Endodermal cell (in vitro differentiated cells): ENCODE measurements at regions not wholly inside any gene's neighbourhood (a gene's known extent, or its start where the extent isn't known, plus 50 kb on each side); places are given as distances from the start of the nearest gene placed in this dataset.

ENCODE experiments used
- DNase-seq: peaks from one replicate; pipeline ENCODE4 v3.0.0-alpha.2; 2017
- H3K27ac ChIP-seq: 2 replicates; pipeline ENCODE4 v1.5.1; 2013; ENCODE audit warnings: mild to moderate bottlenecking, low read depth, low read length, moderate library complexity
- H3K27me3 ChIP-seq: 2 replicates; pipeline ENCODE4 v1.6.1; 2013; ENCODE audit warnings: mild to moderate bottlenecking, low read length, moderate library complexity; ENCODE audit not compliant: insufficient read depth, control insufficient read depth, poor library complexity, severe bottlenecking
- H3K36me3 ChIP-seq: 2 replicates; pipeline ENCODE4 v1.7.0; 2013; ENCODE audit warnings: mild to moderate bottlenecking, low read length, moderate library complexity; ENCODE audit not compliant: control insufficient read depth, insufficient read depth
- H3K4me1 ChIP-seq: one replicate; pipeline ENCODE4 v1.7.0; 2013; ENCODE audit warnings: low read length; ENCODE audit not compliant: control insufficient read depth, insufficient read depth
- H3K4me3 ChIP-seq: 2 replicates; pipeline ENCODE4 v1.5.1; 2013; ENCODE audit warnings: mild to moderate bottlenecking, low read length, moderate library complexity
- H3K9ac ChIP-seq: 2 replicates; pipeline ENCODE4 v1.6.1; 2013; ENCODE audit warnings: mild to moderate bottlenecking, low read length, moderate library complexity; ENCODE audit not compliant: poor library complexity, severe bottlenecking; ENCODE audit errors: extremely low read depth
- H3K9me3 ChIP-seq: 2 replicates; pipeline ENCODE4 v1.6.1; 2013; ENCODE audit warnings: mild to moderate bottlenecking, low read length, moderate library complexity; ENCODE audit not compliant: control insufficient read depth
- H3K27ac Mint-ChIP-seq: 2 replicates; pipeline ENCODE4 v1.8.0; 2020; ENCODE audit warnings: mixed read lengths
- H3K27me3 Mint-ChIP-seq: 2 replicates; pipeline ENCODE4 v1.8.0; 2021; ENCODE audit warnings: mild to moderate bottlenecking, mixed read lengths; ENCODE audit not compliant: insufficient read depth
- H3K36me3 Mint-ChIP-seq: 2 replicates; pipeline ENCODE4 v1.8.0; 2020; ENCODE audit warnings: low read depth, mixed read lengths
- H3K4me1 Mint-ChIP-seq: 2 replicates; pipeline ENCODE4 v1.8.0; 2020; ENCODE audit warnings: mixed read lengths
- H3K4me3 Mint-ChIP-seq: 2 replicates; pipeline ENCODE4 v1.8.0; 2020; ENCODE audit warnings: mild to moderate bottlenecking, moderate library complexity, mixed read lengths
- H3K9me3 Mint-ChIP-seq: 2 replicates; pipeline ENCODE4 v1.8.0; 2020; ENCODE audit warnings: mild to moderate bottlenecking, mixed read lengths
- WGBS, 2 experiments: methylation state at CpG; one replicate each; pipeline versions ENCODE4 v1.1.5 to v1.1.7; 2013; ENCODE audit warnings: missing lambda C conversion rate in 2 of 2, mixed read lengths in 1 of 2; ENCODE audit not compliant: insufficient coverage in 1 of 2, insufficient read length in 1 of 2; 5-methylcytosine and 5-hydroxymethylcytosine counted together
- TF ChIP-seq, protein P1 (sequence below): fragments of 200-600 bp; sonication (generic); conservative IDR thresholded peaks from 2 replicates; pipeline ENCODE4 v1.5.0; 2021; ENCODE audit warnings: antibody characterized with exemption, mild to moderate bottlenecking

DNA sequence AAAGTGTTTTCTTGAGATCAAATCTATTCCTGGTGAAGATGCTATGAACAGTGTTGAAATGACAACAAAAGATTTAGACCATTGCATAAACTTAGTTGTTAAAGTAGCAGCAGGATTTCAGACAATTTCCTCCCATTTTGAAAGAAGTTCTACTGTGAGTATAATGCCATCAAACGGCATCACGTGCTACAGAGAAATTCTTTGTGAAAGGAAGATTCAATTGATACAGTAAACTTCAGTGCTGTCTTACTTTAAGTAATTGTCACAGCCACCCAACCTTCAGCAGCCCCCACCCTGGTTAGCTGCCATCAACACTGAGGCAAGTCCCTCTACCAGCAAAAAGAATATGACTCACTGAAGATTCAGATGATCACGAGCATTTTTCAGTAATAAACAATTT, 115.2 kb downstream of the TES start:
- DNase-seq: no peak
- Mint-ChIP-seq H3K9me3 (no peaks in the 10 kb centered on the region), H3K27ac (no peak overlapping the region), H3K27me3 (no peaks in the 10 kb centered on the region), H3K4me1 (no peaks in the 10 kb centered on the region), H3K4me3 (no peak overlapping the region), H3K36me3 (no peaks in the 10 kb centered on the region)
- H3K27me3 ChIP-seq: no peaks in the 10 kb centered on the region
- no peak overlapping the region for H3K4me3 ChIP-seq
- H3K9ac ChIP-seq: no peak overlapping the region
- 90% methylated on average over 3 of the region's 3 CpGs for WGBS, 2 experiments
- no peaks in the 10 kb centered on the region for H3K4me1 ChIP-seq
- TF ChIP-seq, protein P1, sequence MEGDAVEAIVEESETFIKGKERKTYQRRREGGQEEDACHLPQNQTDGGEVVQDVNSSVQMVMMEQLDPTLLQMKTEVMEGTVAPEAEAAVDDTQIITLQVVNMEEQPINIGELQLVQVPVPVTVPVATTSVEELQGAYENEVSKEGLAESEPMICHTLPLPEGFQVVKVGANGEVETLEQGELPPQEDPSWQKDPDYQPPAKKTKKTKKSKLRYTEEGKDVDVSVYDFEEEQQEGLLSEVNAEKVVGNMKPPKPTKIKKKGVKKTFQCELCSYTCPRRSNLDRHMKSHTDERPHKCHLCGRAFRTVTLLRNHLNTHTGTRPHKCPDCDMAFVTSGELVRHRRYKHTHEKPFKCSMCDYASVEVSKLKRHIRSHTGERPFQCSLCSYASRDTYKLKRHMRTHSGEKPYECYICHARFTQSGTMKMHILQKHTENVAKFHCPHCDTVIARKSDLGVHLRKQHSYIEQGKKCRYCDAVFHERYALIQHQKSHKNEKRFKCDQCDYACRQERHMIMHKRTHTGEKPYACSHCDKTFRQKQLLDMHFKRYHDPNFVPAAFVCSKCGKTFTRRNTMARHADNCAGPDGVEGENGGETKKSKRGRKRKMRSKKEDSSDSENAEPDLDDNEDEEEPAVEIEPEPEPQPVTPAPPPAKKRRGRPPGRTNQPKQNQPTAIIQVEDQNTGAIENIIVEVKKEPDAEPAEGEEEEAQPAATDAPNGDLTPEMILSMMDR: no peak
- H3K27ac ChIP-seq: no peak overlapping the region
- peaks cover under 1% of the 10 kb centered on the region for H3K9me3 ChIP-seq
- no peaks in the 10 kb centered on the region for H3K36me3 ChIP-seq

DNA sequence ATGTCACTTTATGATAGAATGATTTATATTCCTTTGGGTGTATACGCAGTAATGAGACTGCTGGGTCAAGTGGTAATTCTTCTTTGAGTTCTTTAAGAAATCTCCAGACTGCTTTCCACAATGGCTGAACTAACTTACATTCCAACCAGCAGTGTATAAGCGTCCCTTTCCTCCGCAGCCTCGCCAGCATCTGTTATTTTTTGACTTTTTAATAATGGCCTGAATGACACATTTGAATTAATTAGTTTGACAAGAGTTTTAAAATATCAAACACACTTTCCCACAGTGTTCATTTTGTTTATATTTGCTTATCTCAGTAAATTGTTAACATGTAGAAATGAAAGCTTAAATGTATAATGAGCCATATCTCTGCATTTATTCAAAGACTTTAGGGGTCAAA, 116.8 kb downstream of the TES start:
- Mint-ChIP-seq H3K4me1 (no peaks in the 10 kb centered on the region), H3K36me3 (no peaks in the 10 kb centered on the region), H3K27ac (no peak overlapping the region), H3K27me3 (no peaks in the 10 kb centered on the region), H3K9me3 (no peaks in the 10 kb centered on the region), H3K4me3 (no peak overlapping the region)
- no peak overlapping the region for H3K4me3 ChIP-seq
- H3K9ac ChIP-seq: no peak overlapping the region
- 88 to 94% methylated on average over 1 to 4 of the region's 4 CpGs for WGBS, 2 experiments
- no peak overlapping the region for H3K27ac ChIP-seq
- H3K27me3 ChIP-seq: no peaks in the 10 kb centered on the region
- H3K9me3 ChIP-seq: no peaks in the 10 kb centered on the region
- no peaks in the 10 kb centered on the region for H3K36me3 ChIP-seq
- no peak for DNase-seq
- H3K4me1 ChIP-seq: no peaks in the 10 kb centered on the region
- TF ChIP-seq, protein P1: no peak

DNA sequence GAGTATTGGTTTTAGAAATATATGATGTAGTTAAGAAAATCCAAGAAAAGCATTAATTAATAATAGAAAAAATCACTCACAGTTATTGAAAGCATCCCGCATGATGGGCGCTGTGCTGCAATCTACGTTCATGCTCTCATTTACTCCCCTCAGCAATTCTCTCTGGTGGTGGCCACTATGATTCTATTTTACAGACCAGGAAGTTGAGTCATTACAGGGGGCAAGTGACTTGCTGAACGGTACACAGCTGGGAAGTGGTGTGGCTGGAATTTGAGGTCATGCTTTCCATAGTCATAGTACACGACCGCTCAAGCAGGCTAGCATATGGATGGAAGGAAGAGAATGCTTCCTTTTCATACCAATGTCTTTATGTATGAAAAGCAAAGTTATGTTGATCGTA, 117.4 kb downstream of the TES start:
- H3K4me1 Mint-ChIP-seq: no peaks in the 10 kb centered on the region

More for the DNA sequence above, 117.4 kb downstream of the TES start:
- no peaks in the 10 kb centered on the region for H3K4me1 ChIP-seq
- H3K36me3 Mint-ChIP-seq: no peaks in the 10 kb centered on the region
- TF ChIP-seq, protein P1: no peak
- H3K27me3 Mint-ChIP-seq: no peaks in the 10 kb centered on the region
- DNase-seq: no peak
- no peak overlapping the region for H3K27ac Mint-ChIP-seq
- WGBS, 2 experiments: 90 to 95% methylated on average over 4 to 6 of the region's 7 CpGs
- no peaks in the 10 kb centered on the region for H3K27me3 ChIP-seq
- no peak overlapping the region for H3K27ac ChIP-seq
- no peak overlapping the region for H3K4me3 ChIP-seq
- H3K9me3 ChIP-seq: no peaks in the 10 kb centered on the region
- H3K4me3 Mint-ChIP-seq: no peak overlapping the region
- H3K9ac ChIP-seq: no peak overlapping the region
- H3K9me3 Mint-ChIP-seq: no peaks in the 10 kb centered on the region
- H3K36me3 ChIP-seq: no peaks in the 10 kb centered on the region
